ENCODE measurements at regions not wholly inside any gene's neighbourhood (a gene's known extent, or its start where the extent isn't known, plus 50 kb on each side); places are given as distances from the start of the nearest gene placed in this dataset.

- DNase-seq (no peak), ATAC-seq (no peak)
- intact Hi-C loops (cut with DNase I, micrococcal nuclease), result no loop called here
These were observed 200.0 kb upstream of the MAOA start for GRCh38 chrX:43456063-43456462.

GRCh38 chrX:43456906-43457305, 199.2 kb upstream of the MAOA start:
- intact Hi-C loops (cut with DNase I, micrococcal nuclease), result no loop called here
- no peak for DNase-seq
- no peak for ATAC-seq

- intact Hi-C loops (cut with DNase I, micrococcal nuclease), result no loop called here
- ATAC-seq (no peak), DNase-seq (no peak)
These were observed 188.4 kb upstream of the MAOA start for GRCh38 chrX:43467608-43468234.

- ATAC-seq, result no peak
- intact Hi-C loops (cut with DNase I, micrococcal nuclease), result no loop called here
- no peak for DNase-seq
These were observed 186.6 kb upstream of the MAOA start for GRCh38 chrX:43469391-43470054.

GRCh38 chrX:43474321-43474720, 181.8 kb upstream of the MAOA start:
- ATAC-seq (no peak), DNase-seq (no peak)
- intact Hi-C loops (cut with DNase I, micrococcal nuclease), result no loop called here

- intact Hi-C loops (cut with DNase I, micrococcal nuclease), result no loop called here
- DNase-seq, result no peak
- ATAC-seq, result no peak
These were observed 177.0 kb upstream of the MAOA start for GRCh38 chrX:43479070-43479469.

GRCh38 chrX:43479850-43480249, 176.2 kb upstream of the MAOA start:
- intact Hi-C loops (cut with DNase I, micrococcal nuclease), result no loop called here
- no peak for ATAC-seq
- no peak for DNase-seq

- intact Hi-C loops (cut with DNase I, micrococcal nuclease), result no loop called here
- ATAC-seq, result no peak
- DNase-seq, result no peak
These were observed 174.5 kb upstream of the MAOA start for GRCh38 chrX:43481576-43481975.

- intact Hi-C loops (cut with DNase I, micrococcal nuclease), result no loop called here
- DNase-seq, result no peak
- no peak for ATAC-seq
These were observed 162.3 kb upstream of the MAOA start for GRCh38 chrX:43493756-43494155.

- intact Hi-C loops (cut with DNase I, micrococcal nuclease), result no loop called here
- DNase-seq, result no peak
- ATAC-seq, result no peak
These were observed 155.9 kb upstream of the MAOA start for GRCh38 chrX:43500246-43500645.

- ATAC-seq, result peak; percentile 26
- DNase-seq, result no peak
- intact Hi-C loops (cut with DNase I, micrococcal nuclease), result no loop called here
These were observed 155.0 kb upstream of the MAOA start for GRCh38 chrX:43500996-43501694.

- DNase-seq (no peak), ATAC-seq (no peak)
- intact Hi-C loops (cut with DNase I, micrococcal nuclease), result no loop called here
These were observed 151.7 kb upstream of the MAOA start for GRCh38 chrX:43504394-43504793.

- no peak for DNase-seq
- no peak for ATAC-seq
- intact Hi-C loops (cut with DNase I, micrococcal nuclease), result no loop called here
These were observed 150.3 kb upstream of the MAOA start for GRCh38 chrX:43505769-43506168.

- ATAC-seq, result no peak
These were observed 147.4 kb upstream of the MAOA start for GRCh38 chrX:43508694-43509093.

GRCh38 chrX:43510209-43510608, 145.9 kb upstream of the MAOA start:
- intact Hi-C loops (cut with DNase I, micrococcal nuclease), result no loop called here
- DNase-seq (no peak), ATAC-seq (no peak)

More at GRCh38 chrX:43508694-43509093, 147.4 kb upstream of the MAOA start:
- DNase-seq, result no peak
- intact Hi-C loops (cut with DNase I, micrococcal nuclease), result no loop called here

GRCh38 chrX:43513085-43513484, 143.0 kb upstream of the MAOA start:
- DNase-seq, result no peak
- ATAC-seq, result no peak
- intact Hi-C loops (cut with DNase I, micrococcal nuclease), result no loop called here

- intact Hi-C loops (cut with DNase I, micrococcal nuclease), result no loop called here
- ATAC-seq, result no peak
- DNase-seq, result no peak
These were observed 141.3 kb upstream of the MAOA start for GRCh38 chrX:43514820-43515219.

- DNase-seq (no peak), ATAC-seq (no peak)
- intact Hi-C loops (cut with DNase I, micrococcal nuclease), result no loop called here
These were observed 133.5 kb upstream of the MAOA start for GRCh38 chrX:43522582-43522981.

GRCh38 chrX:43525901-43526610, 130.0 kb upstream of the MAOA start:
- intact Hi-C loops (cut with DNase I, micrococcal nuclease), result no loop called here
- DNase-seq, result no peak

GRCh38 chrX:43526878-43527277, 129.2 kb upstream of the MAOA start:
- no peak for DNase-seq
- ATAC-seq, result no peak
- intact Hi-C loops (cut with DNase I, micrococcal nuclease), result no loop called here

More at GRCh38 chrX:43525901-43526610, 130.0 kb upstream of the MAOA start:
- no peak for ATAC-seq
